Natural killer cell (primary cell): ENCODE measurements at regions not wholly inside any gene's neighbourhood (a gene's known extent, or its start where the extent isn't known, plus 50 kb on each side); places are given as distances from the start of the nearest gene placed in this dataset.

ENCODE experiments used
- ATAC-seq, 3 donors: fragments of 150-1000 bp in 2 of 3; fragments of 200-7000 bp in 1 of 3; cut with Tn5 transposase; 1 replicate in 1 of 3; 2 replicates in 2 of 3; pipeline ENCODE4 v1.10.0; 2021; ENCODE audit warnings: mild to moderate bottlenecking in 2 of 3, moderate library complexity in 2 of 3
- DNase-seq, 2 donors: peaks; one replicate each; pipeline versions ENCODE4 v3.0.0 to v3.0.0-alpha.2; 2013 to 2021; ENCODE audit warnings: mixed read lengths in 1 of 2
- H3K27ac ChIP-seq: one replicate; pipeline ENCODE4 v1.5.1; 2013; ENCODE audit warnings: mild to moderate bottlenecking, low read length
- H3K27me3 ChIP-seq: one replicate; pipeline ENCODE4 v1.6.1; 2013; ENCODE audit warnings: low read length; ENCODE audit not compliant: control insufficient read depth, insufficient read depth
- H3K36me3 ChIP-seq: one replicate; pipeline ENCODE4 v1.6.1; 2013; ENCODE audit warnings: low read length; ENCODE audit not compliant: control insufficient read depth, insufficient read depth
- H3K4me1 ChIP-seq: one replicate; pipeline ENCODE4 v1.6.1; 2013; ENCODE audit warnings: low read length; ENCODE audit not compliant: control insufficient read depth, insufficient read depth
- H3K4me3 ChIP-seq: one replicate; pipeline ENCODE4 v1.5.1; 2013; ENCODE audit warnings: low read length
- H3K9me3 ChIP-seq: one replicate; pipeline ENCODE4 v1.6.1; 2013; ENCODE audit warnings: low read length; ENCODE audit not compliant: control insufficient read depth, insufficient read depth
- H3K27ac Mint-ChIP-seq, 2 donors: one replicate each; pipeline ENCODE4 v1.8.0; 2022; ENCODE audit warnings: mild to moderate bottlenecking in 2 of 2, mixed read lengths in 2 of 2, moderate library complexity in 1 of 2
- H3K27me3 Mint-ChIP-seq, 2 donors: one replicate each; pipeline ENCODE4 v1.8.0; 2022; ENCODE audit warnings: low read depth in 2 of 2, mixed read lengths in 2 of 2
- H3K36me3 Mint-ChIP-seq: one replicate; pipeline ENCODE4 v1.8.0; 2022; ENCODE audit warnings: mixed read lengths
- H3K4me1 Mint-ChIP-seq, 2 donors: one replicate each; pipeline ENCODE4 v1.8.0; 2022; ENCODE audit warnings: mixed read lengths in 2 of 2
- H3K4me3 Mint-ChIP-seq: one replicate; pipeline ENCODE4 v1.8.0; 2022; ENCODE audit warnings: mild to moderate bottlenecking, moderate library complexity, mixed read lengths
- H3K9me3 Mint-ChIP-seq, 2 donors: one replicate each; pipeline ENCODE4 v1.8.0; 2022; ENCODE audit warnings: mixed read lengths in 2 of 2
- WGBS: methylation state at CpG from one replicate; pipeline ENCODE4 v1.1.7; 2013; ENCODE audit warnings: missing lambda C conversion rate; ENCODE audit not compliant: insufficient coverage; 5-methylcytosine and 5-hydroxymethylcytosine counted together
- intact Hi-C: fragments of 100-400 bp; cut with micrococcal nuclease; formaldehyde crosslinking; loops from one replicate; pipeline ENCODE4 v1.14.2; 2022
- TF ChIP-seq, protein P1 (sequence below): fragments of 200-600 bp; IDR thresholded peaks from one replicate; pipeline ENCODE4 v1.8.0; 2022; ENCODE audit warnings: antibody characterized with exemption

GRCh38 chrX:110408949-110409588 is 50.4 kb downstream of the RTL9 start:
- Mint-ChIP-seq H3K4me1 (peaks cover 0 to 11% of the 10 kb centered on the region in 2 donors), H3K27me3 (peaks cover 2 to 39% of the 10 kb centered on the region in 2 donors), H3K4me3 (no peak overlapping the region), H3K36me3 (no peaks in the 10 kb centered on the region), H3K27ac (no peak overlapping the region), H3K9me3 (no peaks in the 10 kb centered on the region)
- DNase-seq (no peak), ATAC-seq (no peak)
- peaks cover 5% of the 10 kb centered on the region for H3K4me1 ChIP-seq
- TF ChIP-seq, protein P1, sequence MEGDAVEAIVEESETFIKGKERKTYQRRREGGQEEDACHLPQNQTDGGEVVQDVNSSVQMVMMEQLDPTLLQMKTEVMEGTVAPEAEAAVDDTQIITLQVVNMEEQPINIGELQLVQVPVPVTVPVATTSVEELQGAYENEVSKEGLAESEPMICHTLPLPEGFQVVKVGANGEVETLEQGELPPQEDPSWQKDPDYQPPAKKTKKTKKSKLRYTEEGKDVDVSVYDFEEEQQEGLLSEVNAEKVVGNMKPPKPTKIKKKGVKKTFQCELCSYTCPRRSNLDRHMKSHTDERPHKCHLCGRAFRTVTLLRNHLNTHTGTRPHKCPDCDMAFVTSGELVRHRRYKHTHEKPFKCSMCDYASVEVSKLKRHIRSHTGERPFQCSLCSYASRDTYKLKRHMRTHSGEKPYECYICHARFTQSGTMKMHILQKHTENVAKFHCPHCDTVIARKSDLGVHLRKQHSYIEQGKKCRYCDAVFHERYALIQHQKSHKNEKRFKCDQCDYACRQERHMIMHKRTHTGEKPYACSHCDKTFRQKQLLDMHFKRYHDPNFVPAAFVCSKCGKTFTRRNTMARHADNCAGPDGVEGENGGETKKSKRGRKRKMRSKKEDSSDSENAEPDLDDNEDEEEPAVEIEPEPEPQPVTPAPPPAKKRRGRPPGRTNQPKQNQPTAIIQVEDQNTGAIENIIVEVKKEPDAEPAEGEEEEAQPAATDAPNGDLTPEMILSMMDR: no peak
- H3K36me3 ChIP-seq: no peaks in the 10 kb centered on the region
- 87% methylated on average over 9 of the region's 9 CpGs for WGBS
- H3K9me3 ChIP-seq: no peaks in the 10 kb centered on the region
- intact Hi-C loops: loop anchor here (1.0 kb wide), 2 partner anchors 249 to 253 kb away; no protein-coding TSS in a partner anchor
- no peak overlapping the region for H3K4me3 ChIP-seq
- H3K27ac ChIP-seq: no peak overlapping the region
- H3K27me3 ChIP-seq: no peaks in the 10 kb centered on the region

- intact Hi-C loops: no loop called here
- Histone ChIP-seq H3K27me3 (no peaks in the 10 kb centered on the region), H3K4me1 (peaks cover 5% of the 10 kb centered on the region), H3K27ac (no peak overlapping the region), H3K9me3 (no peaks in the 10 kb centered on the region), H3K36me3 (no peaks in the 10 kb centered on the region), H3K4me3 (no peak overlapping the region)
- Mint-ChIP-seq H3K4me3 (no peak overlapping the region), H3K27ac (no peak overlapping the region), H3K36me3 (no peaks in the 10 kb centered on the region), H3K9me3 (no peaks in the 10 kb centered on the region), H3K27me3 (peaks cover 0 to 39% of the 10 kb centered on the region in 2 donors), H3K4me1 (peaks cover 0 to 11% of the 10 kb centered on the region in 2 donors)
- TF ChIP-seq, protein P1: no peak
- DNase-seq (no peak), ATAC-seq (no peak)
- 62% methylated on average over 5 of the region's 6 CpGs for WGBS
Measured at GRCh38 chrX:110409925-110410324, 51.3 kb downstream of the RTL9 start.

DNA sequence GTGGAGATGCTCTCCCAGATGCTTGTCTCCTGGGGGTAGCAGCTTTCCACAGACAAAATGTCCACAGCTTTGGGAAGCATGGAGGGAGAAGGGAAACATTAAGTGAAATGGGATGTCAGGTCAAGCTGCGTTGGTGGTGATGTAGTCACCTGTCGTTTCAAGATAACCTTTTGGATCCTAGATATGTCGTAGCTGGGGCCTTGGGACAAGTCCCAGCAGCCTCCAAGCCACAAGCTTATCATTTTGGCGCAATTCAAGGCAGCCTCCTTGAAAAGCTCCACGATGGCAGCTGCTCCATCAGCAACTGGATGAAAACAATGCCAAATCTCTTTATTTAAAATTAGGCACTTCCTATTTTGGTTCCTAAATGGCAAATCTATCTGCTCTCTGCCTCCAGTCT is 52.0 kb downstream of the RTL9 start:
- peaks cover 5% of the 10 kb centered on the region for H3K4me1 ChIP-seq
- Mint-ChIP-seq H3K27me3 (peaks cover 0 to 39% of the 10 kb centered on the region in 2 donors), H3K4me1 (peaks cover 0 to 11% of the 10 kb centered on the region in 2 donors), H3K27ac (no peak overlapping the region), H3K4me3 (no peak overlapping the region), H3K9me3 (no peaks in the 10 kb centered on the region), H3K36me3 (no peaks in the 10 kb centered on the region)
- no peaks in the 10 kb centered on the region for H3K27me3 ChIP-seq
- H3K9me3 ChIP-seq: no peaks in the 10 kb centered on the region
- TF ChIP-seq, protein P1: no peak
- H3K36me3 ChIP-seq: no peaks in the 10 kb centered on the region
- no peak overlapping the region for H3K27ac ChIP-seq
- no peak for DNase-seq
- WGBS: 86% methylated on average over 5 of the region's 5 CpGs
- ATAC-seq: no peak
- intact Hi-C loops: no loop called here
- H3K4me3 ChIP-seq: no peak overlapping the region
